ENCODE measurements at regions not wholly inside any gene's neighbourhood (a gene's known extent, or its start where the extent isn't known, plus 50 kb on each side); places are given as distances from the start of the nearest gene placed in this dataset.

- H4K20me1 ChIP-seq (ENCODE audit: insufficient read depth): no peaks in the 10 kb centered on the region
- no peaks in the 10 kb centered on the region for H3K9me3 ChIP-seq (ENCODE audit: control insufficient read depth in 1 of 2, insufficient read depth in 1 of 2, low read depth in 1 of 2, low read length in 2 of 2)
- ATAC-seq (no peak), DNase-seq (ENCODE audit: low read depth, low spot score) (no peak)
- no TSS peak for BruUV-seq (replicated peaks)
- no peaks in the 10 kb centered on the region for H3K27me3 ChIP-seq (ENCODE audit: insufficient read depth, low read length)
- RAD21 ChIA-PET (ENCODE audit: low non-redundant PET in 1 of 2, low total read pairs in 2 of 2, uncharacterized antibody in 2 of 2, unreplicated experiment in 2 of 2): no interaction called here
- no peaks in the 10 kb centered on the region for H3K9me2 ChIP-seq (ENCODE audit: insufficient read depth)
- H3K4me2 ChIP-seq (ENCODE audit: low read length): no peak overlapping the region
- no peak overlapping the region for H2AFZ ChIP-seq (ENCODE audit: low read depth, low read length, poor library complexity, severe bottlenecking)
- TF ChIP-seq EZH2 (IDR thresholded peaks at IDR 0.05) (no peak), EZH2phosphoT487 (IDR thresholded peaks at IDR 0.05; ENCODE audit: borderline replicate concordance) (no peak), POLR2AphosphoS5 (IDR thresholded peaks at IDR 0.05; ENCODE audit: low read depth, low read length) (no peak), SIN3A (IDR thresholded peaks at IDR 0.05; ENCODE audit: low read depth) (no peak), RAD21 (IDR thresholded peaks at IDR 0.05; ENCODE audit: low read depth) (no peak)
- H3K4me1 ChIP-seq (ENCODE audit: control insufficient read depth in 1 of 2, insufficient read depth in 2 of 2, low read length in 2 of 2): no peaks in the 10 kb centered on the region
- POLR2A ChIA-PET: no interaction called here
- H3K4me3 ChIP-seq (replicated peaks in 1 of 2; ENCODE audit: low read depth in 1 of 2, low read length in 2 of 2): no peak overlapping the region
- intact Hi-C loops (cut with micrococcal nuclease): no loop called here
- H3K79me2 ChIP-seq (ENCODE audit: insufficient read depth, low read length): no peaks in the 10 kb centered on the region
- CTCF ChIA-PET: no interaction called here
- H3K27ac ChIP-seq (ENCODE audit: low read depth, low read length): no peak overlapping the region
- H3K36me3 ChIP-seq (ENCODE audit: control insufficient read depth in 1 of 2, insufficient read depth in 2 of 2, low read length in 2 of 2): no peaks in the 10 kb centered on the region
- no peak overlapping the region for H3K9ac ChIP-seq (ENCODE audit: low read length)
Measured at GRCh38 chr7:47074702-47075153, 507.2 kb downstream of the TNS3 start.

GRCh38 chr7:47073284-47073683 is 508.6 kb downstream of the TNS3 start:
- Histone ChIP-seq H3K9ac (ENCODE audit: low read length) (no peak overlapping the region), H3K9me3 (ENCODE audit: control insufficient read depth in 1 of 2, insufficient read depth in 1 of 2, low read depth in 1 of 2, low read length in 2 of 2) (no peaks in the 10 kb centered on the region), H3K27ac (ENCODE audit: low read depth, low read length) (no peak overlapping the region), H3K27me3 (ENCODE audit: insufficient read depth, low read length) (no peaks in the 10 kb centered on the region), H3K4me2 (ENCODE audit: low read length) (no peak overlapping the region), H3K9me2 (ENCODE audit: insufficient read depth) (no peaks in the 10 kb centered on the region), H3K4me1 (ENCODE audit: control insufficient read depth in 1 of 2, insufficient read depth in 2 of 2, low read length in 2 of 2) (no peaks in the 10 kb centered on the region), H2AFZ (ENCODE audit: low read depth, low read length, poor library complexity, severe bottlenecking) (no peak overlapping the region), H3K79me2 (ENCODE audit: insufficient read depth, low read length) (no peaks in the 10 kb centered on the region), H3K4me3 (replicated peaks in 1 of 2; ENCODE audit: low read depth in 1 of 2, low read length in 2 of 2) (no peak overlapping the region), H3K36me3 (ENCODE audit: control insufficient read depth in 1 of 2, insufficient read depth in 2 of 2, low read length in 2 of 2) (no peaks in the 10 kb centered on the region), H4K20me1 (ENCODE audit: insufficient read depth) (no peaks in the 10 kb centered on the region)
- ChIA-PET POLR2A (no interaction called here), CTCF (no interaction called here), RAD21 (ENCODE audit: low non-redundant PET in 1 of 2, low total read pairs in 2 of 2, uncharacterized antibody in 2 of 2, unreplicated experiment in 2 of 2) (no interaction called here)
- TF ChIP-seq ZBTB33 (IDR thresholded peaks at IDR 0.05; ENCODE audit: extremely low read depth, insufficient replicate concordance, low read length) (no peak), YY1 (IDR thresholded peaks at IDR 0.05; ENCODE audit: extremely low read depth, insufficient replicate concordance, low read depth, low read length) (no peak), CEBPB (IDR thresholded peaks at IDR 0.05; ENCODE audit: low read depth) (no peak), TCF7L2 (IDR thresholded peaks at IDR 0.05; ENCODE audit: borderline replicate concordance, extremely low read depth, insufficient read depth, insufficient read length) (no peak), MAX (IDR thresholded peaks at IDR 0.05) (no peak), FOSL1 (IDR thresholded peaks at IDR 0.05; ENCODE audit: low read depth) (no peak)
- DNase-seq (ENCODE audit: low read depth, low spot score) (no peak), ATAC-seq (no peak)
- intact Hi-C loops (cut with micrococcal nuclease): no loop called here
- BruUV-seq (replicated peaks): no TSS peak
